WTC11 (cell line): ENCODE measurements at regions not wholly inside any gene's neighbourhood (a gene's known extent, or its start where the extent isn't known, plus 50 kb on each side); places are given as distances from the start of the nearest gene placed in this dataset.

ENCODE experiments used
- CREB1 ChIP-seq: sonication (generic); formaldehyde crosslinking; IDR thresholded peaks from 2 replicates; pipeline ENCODE4 v1.8.0; 2023; ENCODE audit warnings: mild to moderate bottlenecking, missing genetic modification reagents
- ELF4 ChIP-seq: sonication (generic); formaldehyde crosslinking; IDR thresholded peaks from 2 replicates; pipeline ENCODE4 v1.8.1; 2022; ENCODE audit warnings: low read depth, mild to moderate bottlenecking, moderate library complexity, missing genetic modification reagents
- SP1 ChIP-seq: sonication (generic); formaldehyde crosslinking; conservative IDR thresholded peaks from 2 replicates; pipeline ENCODE4 v1.8.1; 2022; ENCODE audit warnings: missing genetic modification reagents
- TF ChIP-seq, protein P1 (sequence below): fragments of 200-600 bp; IDR thresholded peaks from 2 replicates; pipeline ENCODE4 v1.8.0; 2022; ENCODE audit warnings: antibody characterized with exemption
- TF ChIP-seq, protein P2 (sequence below): sonication (generic); formaldehyde crosslinking; IDR thresholded peaks from 2 replicates; pipeline ENCODE4 v1.8.1; 2022; ENCODE audit warnings: mild to moderate bottlenecking, missing genetic modification reagents, moderate library complexity, borderline replicate concordance
- TF ChIP-seq, protein P3 (sequence below): sonication (generic); formaldehyde crosslinking; conservative IDR thresholded peaks from 2 replicates; pipeline ENCODE4 v1.8.1; 2022; ENCODE audit warnings: mild to moderate bottlenecking, missing genetic modification reagents

DNA sequence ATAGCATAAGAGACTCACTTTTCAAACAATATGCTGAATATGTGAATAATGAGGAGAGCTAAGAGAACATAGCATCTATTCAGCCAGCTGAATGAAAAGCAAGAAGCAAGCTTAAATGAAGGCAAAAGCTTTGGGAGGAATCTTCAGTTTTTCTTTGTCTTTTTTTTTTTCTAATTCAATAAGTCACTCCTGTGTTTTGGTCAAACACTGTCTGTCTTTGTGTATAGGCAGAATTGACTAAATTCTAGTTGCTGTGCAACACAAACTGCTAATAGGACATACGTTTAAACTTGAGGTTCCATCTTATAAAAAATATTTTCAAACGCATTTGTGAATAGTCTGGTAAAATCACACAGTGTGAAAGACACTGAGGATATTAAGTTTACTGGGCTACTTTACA lies 156.9 kb upstream of the KCNN2 start:
- TF ChIP-seq, protein P1, sequence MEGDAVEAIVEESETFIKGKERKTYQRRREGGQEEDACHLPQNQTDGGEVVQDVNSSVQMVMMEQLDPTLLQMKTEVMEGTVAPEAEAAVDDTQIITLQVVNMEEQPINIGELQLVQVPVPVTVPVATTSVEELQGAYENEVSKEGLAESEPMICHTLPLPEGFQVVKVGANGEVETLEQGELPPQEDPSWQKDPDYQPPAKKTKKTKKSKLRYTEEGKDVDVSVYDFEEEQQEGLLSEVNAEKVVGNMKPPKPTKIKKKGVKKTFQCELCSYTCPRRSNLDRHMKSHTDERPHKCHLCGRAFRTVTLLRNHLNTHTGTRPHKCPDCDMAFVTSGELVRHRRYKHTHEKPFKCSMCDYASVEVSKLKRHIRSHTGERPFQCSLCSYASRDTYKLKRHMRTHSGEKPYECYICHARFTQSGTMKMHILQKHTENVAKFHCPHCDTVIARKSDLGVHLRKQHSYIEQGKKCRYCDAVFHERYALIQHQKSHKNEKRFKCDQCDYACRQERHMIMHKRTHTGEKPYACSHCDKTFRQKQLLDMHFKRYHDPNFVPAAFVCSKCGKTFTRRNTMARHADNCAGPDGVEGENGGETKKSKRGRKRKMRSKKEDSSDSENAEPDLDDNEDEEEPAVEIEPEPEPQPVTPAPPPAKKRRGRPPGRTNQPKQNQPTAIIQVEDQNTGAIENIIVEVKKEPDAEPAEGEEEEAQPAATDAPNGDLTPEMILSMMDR: no peak
- no peak for TF ChIP-seq CREB1 (CRISPR knock-in tag)
- TF ChIP-seq, protein P2, sequence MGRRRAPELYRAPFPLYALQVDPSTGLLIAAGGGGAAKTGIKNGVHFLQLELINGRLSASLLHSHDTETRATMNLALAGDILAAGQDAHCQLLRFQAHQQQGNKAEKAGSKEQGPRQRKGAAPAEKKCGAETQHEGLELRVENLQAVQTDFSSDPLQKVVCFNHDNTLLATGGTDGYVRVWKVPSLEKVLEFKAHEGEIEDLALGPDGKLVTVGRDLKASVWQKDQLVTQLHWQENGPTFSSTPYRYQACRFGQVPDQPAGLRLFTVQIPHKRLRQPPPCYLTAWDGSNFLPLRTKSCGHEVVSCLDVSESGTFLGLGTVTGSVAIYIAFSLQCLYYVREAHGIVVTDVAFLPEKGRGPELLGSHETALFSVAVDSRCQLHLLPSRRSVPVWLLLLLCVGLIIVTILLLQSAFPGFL (CRISPR knock-in tag): no peak
- no peak for TF ChIP-seq ELF4 (CRISPR knock-in tag)
- TF ChIP-seq, protein P3, sequence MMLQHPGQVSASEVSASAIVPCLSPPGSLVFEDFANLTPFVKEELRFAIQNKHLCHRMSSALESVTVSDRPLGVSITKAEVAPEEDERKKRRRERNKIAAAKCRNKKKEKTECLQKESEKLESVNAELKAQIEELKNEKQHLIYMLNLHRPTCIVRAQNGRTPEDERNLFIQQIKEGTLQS (CRISPR knock-in tag): no peak
- no peak for TF ChIP-seq SP1 (CRISPR knock-in tag)
